SK-N-SH (cell line): ENCODE measurements at regions not wholly inside any gene's neighbourhood (a gene's known extent, or its start where the extent isn't known, plus 50 kb on each side); places are given as distances from the start of the nearest gene placed in this dataset.

Experiments used
- CHD2 ChIP-seq: fragments of 150-350 bp; IDR thresholded peaks from 2 replicates; pipeline ENCODE4 v1.6.1; 2018; ENCODE audit warnings: low read length; ENCODE audit not compliant: partially characterized antibody
- CTCF ChIP-seq: fragments of 200-600 bp; sonication (generic); IDR thresholded peaks from 2 replicates; pipeline ENCODE4 v1.6.1; 2017; ENCODE audit warnings: antibody characterized with exemption, mild to moderate bottlenecking, moderate library complexity
- EP300 ChIP-seq, 2 experiments: IDR thresholded peaks; 2 replicates each; pipeline versions ENCODE4 v1.4.0 to v1.6.1; 2012; ENCODE audit warnings: borderline replicate concordance in 1 of 2, low read depth in 1 of 2, low read length in 1 of 2
- MEF2A ChIP-seq: IDR thresholded peaks from 2 replicates; pipeline ENCODE4 v1.4.0; 2012; ENCODE audit warnings: low read depth, borderline replicate concordance
- POLR2AphosphoS5 ChIP-seq: IDR thresholded peaks from 2 replicates; pipeline ENCODE4 v1.6.1; 2012; ENCODE audit warnings: low read depth, low read length
- RAD21 ChIP-seq: IDR thresholded peaks from 2 replicates; pipeline ENCODE4 v1.6.1; 2012; ENCODE audit warnings: mild to moderate bottlenecking, low read length
- RCOR1 ChIP-seq: fragments of 150-350 bp; IDR thresholded peaks from 2 replicates; pipeline ENCODE4 v1.6.1; 2017; ENCODE audit warnings: antibody characterized with exemption, low read length
- RXRA ChIP-seq: IDR thresholded peaks from 2 replicates; pipeline ENCODE4 v1.4.0; 2012; ENCODE audit warnings: low read depth, mild to moderate bottlenecking, borderline replicate concordance
- SIN3A ChIP-seq: IDR thresholded peaks from 2 replicates; pipeline ENCODE4 v1.6.1; 2012; ENCODE audit warnings: low read depth, mild to moderate bottlenecking, low read length, moderate library complexity, borderline replicate concordance
- ZBTB33 ChIP-seq: IDR thresholded peaks from 2 replicates; pipeline ENCODE4 v1.4.0; 2012; ENCODE audit warnings: low read depth, borderline replicate concordance

DNA sequence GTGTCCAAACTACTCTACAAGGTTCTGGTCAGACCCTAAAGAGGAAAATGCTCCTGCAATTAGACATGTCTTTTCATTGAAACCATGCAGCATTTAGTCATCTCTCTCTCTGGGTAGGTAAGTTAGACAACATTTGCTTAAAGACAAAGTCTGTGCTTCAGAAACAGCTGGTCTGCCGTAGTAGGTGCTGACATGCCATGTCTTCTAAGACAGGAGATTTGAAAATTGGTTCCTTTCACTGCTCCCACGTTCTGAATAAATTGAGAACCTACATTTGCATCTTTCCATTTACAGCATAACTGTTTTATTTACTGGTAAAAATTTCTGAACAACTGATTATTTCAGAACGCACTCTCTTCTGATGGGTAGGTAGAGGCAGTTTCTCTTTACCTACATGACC is 494.0 kb downstream of the EFNB2 start:
- TF ChIP-seq POLR2AphosphoS5 = no peak
- no peak for TF ChIP-seq CTCF
- no peak for TF ChIP-seq SIN3A
- no peak for TF ChIP-seq RAD21
- TF ChIP-seq EP300 (IDR thresholded peaks at IDR 0.05; ENCODE audit: borderline replicate concordance in 1 of 2, low read depth in 1 of 2, low read length in 1 of 2) = no peak
- no peak for TF ChIP-seq ZBTB33
- no peak for TF ChIP-seq RCOR1
- TF ChIP-seq CHD2 = no peak
- TF ChIP-seq MEF2A = no peak
- no peak for TF ChIP-seq RXRA
